ENCODE measurements at regions not wholly inside any gene's neighbourhood (a gene's known extent, or its start where the extent isn't known, plus 50 kb on each side); places are given as distances from the start of the nearest gene placed in this dataset.

GRCh38 chr3:106120356-106120755 lies 251.5 kb upstream of the CBLB start:
- Histone ChIP-seq H3K9me3 (no peaks in the 10 kb centered on the region), H3K4me3 (no peak overlapping the region), H3K27me3 (ENCODE audit: low read depth) (no peaks in the 10 kb centered on the region), H3K36me3 (no peaks in the 10 kb centered on the region), H3K27ac (no peak overlapping the region), H3K4me1 (no peaks in the 10 kb centered on the region)
- intact Hi-C loops (cut with DNase I) = no loop called here
- DNase-seq (no peak), ATAC-seq (no peak)
- TF ChIP-seq CTCF (IDR thresholded peaks at IDR 0.05) = no peak

GRCh38 chr3:106121491-106122289 lies 252.9 kb upstream of the CBLB start:
- no peak for TF ChIP-seq CTCF (IDR thresholded peaks at IDR 0.05)
- Histone ChIP-seq H3K9me3 (no peaks in the 10 kb centered on the region), H3K4me3 (no peak overlapping the region), H3K27me3 (ENCODE audit: low read depth) (no peaks in the 10 kb centered on the region), H3K27ac (no peak overlapping the region), H3K36me3 (no peaks in the 10 kb centered on the region), H3K4me1 (no peaks in the 10 kb centered on the region)
- intact Hi-C loops (cut with DNase I) = no loop called here
- no peak for DNase-seq
- no peak for ATAC-seq

- intact Hi-C loops (cut with DNase I) = no loop called here
- H3K27me3 ChIP-seq (ENCODE audit: low read depth) = no peaks in the 10 kb centered on the region
- no peaks in the 10 kb centered on the region for H3K36me3 ChIP-seq
- H3K27ac ChIP-seq = no peak overlapping the region
- no peak for DNase-seq
- no peak for ATAC-seq
- no peak overlapping the region for H3K4me3 ChIP-seq
- H3K4me1 ChIP-seq = no peaks in the 10 kb centered on the region
- H3K9me3 ChIP-seq = no peaks in the 10 kb centered on the region
- TF ChIP-seq CTCF (IDR thresholded peaks at IDR 0.05) = no peak
Observed at GRCh38 chr3:106124818-106125217, 256.0 kb upstream of the CBLB start.

GRCh38 chr3:106125321-106125720 lies 256.5 kb upstream of the CBLB start:
- H3K9me3 ChIP-seq = no peaks in the 10 kb centered on the region
- no peak overlapping the region for H3K4me3 ChIP-seq
- TF ChIP-seq CTCF (IDR thresholded peaks at IDR 0.05) = no peak
- no peaks in the 10 kb centered on the region for H3K36me3 ChIP-seq
- ATAC-seq (no peak), DNase-seq (no peak)
- intact Hi-C loops (cut with DNase I) = no loop called here
- H3K27ac ChIP-seq = no peak overlapping the region
- H3K4me1 ChIP-seq = no peaks in the 10 kb centered on the region
- H3K27me3 ChIP-seq (ENCODE audit: low read depth) = no peaks in the 10 kb centered on the region

DNA sequence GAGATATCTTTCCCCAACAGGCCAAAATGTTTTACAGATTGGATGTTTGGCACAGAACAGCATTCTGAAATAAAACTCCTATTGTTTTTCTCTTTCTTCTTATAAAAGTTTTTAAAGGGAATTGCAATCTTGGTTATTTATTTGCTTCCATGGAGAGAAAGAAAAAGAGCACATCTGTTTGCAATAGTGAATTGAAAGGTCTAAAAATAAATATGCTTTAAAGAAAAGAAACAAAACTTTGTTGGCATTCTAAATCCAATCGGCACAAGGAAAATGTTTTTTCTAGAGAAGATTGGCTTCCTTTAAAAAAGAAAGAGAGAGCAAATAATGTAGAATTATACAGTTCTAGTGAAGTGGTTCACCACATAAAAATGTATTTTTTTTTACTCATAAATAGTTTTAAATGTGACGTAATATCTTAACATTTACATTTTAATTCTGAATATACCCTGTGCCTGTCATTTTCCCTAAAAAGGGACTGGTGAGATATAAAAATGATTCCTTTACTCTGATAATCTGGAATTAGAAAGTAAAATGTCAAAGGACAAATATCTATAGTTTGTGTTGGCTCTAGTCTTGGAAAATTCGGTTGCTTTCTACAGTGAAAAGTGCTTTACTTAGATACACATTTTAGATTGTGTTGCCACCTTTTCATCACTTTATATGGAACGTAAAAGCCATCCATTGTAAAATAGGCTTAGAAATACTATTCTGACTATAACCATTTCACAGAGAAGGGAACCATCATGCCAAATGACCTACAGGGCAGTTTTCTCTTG lies 257.4 kb upstream of the CBLB start:
- H3K9me3 ChIP-seq = no peaks in the 10 kb centered on the region
- intact Hi-C loops (cut with DNase I) = no loop called here
- no peak for TF ChIP-seq CTCF (IDR thresholded peaks at IDR 0.05)
- H3K27ac ChIP-seq = no peak overlapping the region
- no peak overlapping the region for H3K4me3 ChIP-seq
- no peaks in the 10 kb centered on the region for H3K27me3 ChIP-seq (ENCODE audit: low read depth)
- H3K4me1 ChIP-seq = peaks cover 6% of the 10 kb centered on the region
- DNase-seq = no peak
- H3K36me3 ChIP-seq = no peaks in the 10 kb centered on the region
- no peak for ATAC-seq

Measured in lower lobe of right lung (tissue), 2 donors.